ENCODE measurements at regions not wholly inside any gene's neighbourhood (a gene's known extent, or its start where the extent isn't known, plus 50 kb on each side); places are given as distances from the start of the nearest gene placed in this dataset.

- no peak overlapping the region for H3K4me3 ChIP-seq
- intact Hi-C loops (cut with DNase I): no loop called here
- H3K36me3 ChIP-seq (replicated peaks in 1 of 2): no peaks in the 10 kb centered on the region
- no peak for TF ChIP-seq POLR2A (IDR thresholded peaks at IDR 0.05)
- TF ChIP-seq, protein P1, sequence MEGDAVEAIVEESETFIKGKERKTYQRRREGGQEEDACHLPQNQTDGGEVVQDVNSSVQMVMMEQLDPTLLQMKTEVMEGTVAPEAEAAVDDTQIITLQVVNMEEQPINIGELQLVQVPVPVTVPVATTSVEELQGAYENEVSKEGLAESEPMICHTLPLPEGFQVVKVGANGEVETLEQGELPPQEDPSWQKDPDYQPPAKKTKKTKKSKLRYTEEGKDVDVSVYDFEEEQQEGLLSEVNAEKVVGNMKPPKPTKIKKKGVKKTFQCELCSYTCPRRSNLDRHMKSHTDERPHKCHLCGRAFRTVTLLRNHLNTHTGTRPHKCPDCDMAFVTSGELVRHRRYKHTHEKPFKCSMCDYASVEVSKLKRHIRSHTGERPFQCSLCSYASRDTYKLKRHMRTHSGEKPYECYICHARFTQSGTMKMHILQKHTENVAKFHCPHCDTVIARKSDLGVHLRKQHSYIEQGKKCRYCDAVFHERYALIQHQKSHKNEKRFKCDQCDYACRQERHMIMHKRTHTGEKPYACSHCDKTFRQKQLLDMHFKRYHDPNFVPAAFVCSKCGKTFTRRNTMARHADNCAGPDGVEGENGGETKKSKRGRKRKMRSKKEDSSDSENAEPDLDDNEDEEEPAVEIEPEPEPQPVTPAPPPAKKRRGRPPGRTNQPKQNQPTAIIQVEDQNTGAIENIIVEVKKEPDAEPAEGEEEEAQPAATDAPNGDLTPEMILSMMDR (IDR thresholded peaks at IDR 0.05): no peak
- H3K9me3 ChIP-seq (replicated peaks in 1 of 3): no peaks in the 10 kb centered on the region
- DNase-seq: peak in 1 of 7 donors; percentile 57
- H3K27me3 ChIP-seq: no peaks in the 10 kb centered on the region
- H3K27ac ChIP-seq: no peak overlapping the region
- 34 to 60% (median 53%) methylated on average over 5 to 6 of the region's 6 CpGs for WGBS, 4 donors
- no peaks in the 10 kb centered on the region for H3K4me1 ChIP-seq (replicated peaks in 1 of 2)
Observed at GRCh38 chr7:53315981-53316380, 280.5 kb downstream of the POM121L12 start.

DNA sequence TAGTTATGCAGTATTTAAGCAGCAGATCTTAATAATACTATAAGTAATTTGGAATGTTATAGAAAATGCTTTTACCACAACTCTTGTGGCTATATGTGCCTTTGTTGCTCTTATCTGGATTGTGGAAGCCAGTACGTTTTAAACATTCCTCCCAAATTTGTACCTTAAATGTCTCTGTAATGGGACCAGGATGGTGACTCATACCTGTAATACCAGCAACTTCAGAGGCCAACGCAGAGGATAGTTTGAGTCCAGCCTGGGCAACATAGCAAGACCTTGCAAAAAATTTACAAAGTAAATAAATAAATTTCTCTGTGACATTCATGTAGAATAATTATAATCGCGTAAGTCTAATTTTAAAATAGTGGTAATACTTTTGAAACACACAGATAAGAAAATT lies 283.1 kb downstream of the POM121L12 start:
- 74 to 81% (median 79%) methylated on average over 4 of the region's 4 CpGs for WGBS, 4 donors
- no peak overlapping the region for H3K4me3 ChIP-seq
- H3K9me3 ChIP-seq (replicated peaks in 1 of 3): no peaks in the 10 kb centered on the region
- DNase-seq: no peak
- H3K36me3 ChIP-seq (replicated peaks in 1 of 2): no peaks in the 10 kb centered on the region
- intact Hi-C loops (cut with DNase I): no loop called here
- no peak overlapping the region for H3K27ac ChIP-seq
- TF ChIP-seq, protein P1 (IDR thresholded peaks at IDR 0.05): no peak
- TF ChIP-seq POLR2A (IDR thresholded peaks at IDR 0.05): no peak
- no peaks in the 10 kb centered on the region for H3K4me1 ChIP-seq (replicated peaks in 1 of 2)
- no peaks in the 10 kb centered on the region for H3K27me3 ChIP-seq

GRCh38 chr7:53325061-53325460 lies 289.6 kb downstream of the POM121L12 start:
- no peaks in the 10 kb centered on the region for H3K4me1 ChIP-seq (replicated peaks in 1 of 2)
- no peaks in the 10 kb centered on the region for H3K9me3 ChIP-seq (replicated peaks in 1 of 3)
- no peaks in the 10 kb centered on the region for H3K27me3 ChIP-seq
- no peak overlapping the region for H3K4me3 ChIP-seq
- TF ChIP-seq, protein P1 (IDR thresholded peaks at IDR 0.05): no peak
- no peak for TF ChIP-seq POLR2A (IDR thresholded peaks at IDR 0.05)
- no peaks in the 10 kb centered on the region for H3K36me3 ChIP-seq (replicated peaks in 1 of 2)
- 28 to 43% (median 36%) methylated on average over 2 of the region's 2 CpGs for WGBS, 4 donors
- H3K27ac ChIP-seq: no peak overlapping the region
- DNase-seq: no peak
- intact Hi-C loops (cut with DNase I): no loop called here

- no peaks in the 10 kb centered on the region for H3K4me1 ChIP-seq (replicated peaks in 1 of 2)
- no peaks in the 10 kb centered on the region for H3K9me3 ChIP-seq (replicated peaks in 1 of 3)
- whole genome bisulfite sequencing, 4 donors: 70 to 78% (median 75%) methylated on average over 6 of the region's 6 CpGs
- TF ChIP-seq, protein P1 (IDR thresholded peaks at IDR 0.05): no peak
- no peak for TF ChIP-seq POLR2A (IDR thresholded peaks at IDR 0.05)
- no peaks in the 10 kb centered on the region for H3K27me3 ChIP-seq
- no peak for DNase-seq
- H3K27ac ChIP-seq: no peak overlapping the region
- no peak overlapping the region for H3K4me3 ChIP-seq
- no peaks in the 10 kb centered on the region for H3K36me3 ChIP-seq (replicated peaks in 1 of 2)
- intact Hi-C loops (cut with DNase I): no loop called here
Observed at GRCh38 chr7:53326634-53327033, 291.2 kb downstream of the POM121L12 start.
